GM13976 (cell line): ENCODE measurements at regions not wholly inside any gene's neighbourhood (a gene's known extent, or its start where the extent isn't known, plus 50 kb on each side); places are given as distances from the start of the nearest gene placed in this dataset.

Experiments
- DNase-seq: peaks from one replicate; pipeline ENCODE4 v3.0.0; 2012; ENCODE audit warnings: low spot score
- CTCF ChIP-seq: IDR thresholded peaks from 2 replicates; pipeline ENCODE4 v1.5.1; 2012; ENCODE audit warnings: borderline replicate concordance, mild to moderate bottlenecking; ENCODE audit not compliant: insufficient read depth; ENCODE audit errors: extremely low read depth, missing control alignments, control extremely low read depth
- in situ Hi-C: fragments of 300-500 bp; cut with MboI; formaldehyde crosslinking; loops from one replicate; pipeline ENCODE4 v1.12.0; 2022; ENCODE audit warnings: low sequenced_read_pairs, mixed read lengths, inconsistent platforms; ENCODE audit not compliant: unreplicated experiment

DNA sequence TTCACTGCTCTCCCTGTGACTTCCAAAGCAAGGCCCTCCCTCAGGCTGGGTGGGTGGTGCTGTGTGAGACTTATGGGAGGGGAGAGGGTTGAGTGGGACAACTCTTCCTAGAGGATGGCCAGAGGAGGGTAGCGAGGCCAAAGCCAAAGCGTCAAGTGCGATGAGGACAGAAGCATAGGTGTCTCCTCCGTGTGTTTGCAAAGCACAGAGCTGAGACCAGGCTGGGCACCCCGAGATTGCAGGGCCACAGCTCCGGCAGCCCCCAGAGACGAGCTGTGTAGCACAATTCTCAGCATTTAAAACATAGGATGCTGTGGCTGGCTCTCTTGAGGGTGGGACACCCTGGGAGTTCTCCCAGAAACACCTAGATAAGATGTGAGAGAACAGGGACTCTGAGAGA is 1374.5 kb downstream of the BRD1 start:
- no peak for TF ChIP-seq CTCF
- no peak for DNase-seq
- in situ Hi-C loops, result no loop called here

- no peak for TF ChIP-seq CTCF
- DNase-seq, result no peak
- in situ Hi-C loops, result no loop called here
Observed at GRCh38 chr22:48452766-48453165, 1374.9 kb downstream of the BRD1 start.

GRCh38 chr22:48451891-48452290 is 1375.8 kb downstream of the BRD1 start:
- TF ChIP-seq CTCF, result no peak
- in situ Hi-C loops, result no loop called here
- DNase-seq, result no peak

DNA sequence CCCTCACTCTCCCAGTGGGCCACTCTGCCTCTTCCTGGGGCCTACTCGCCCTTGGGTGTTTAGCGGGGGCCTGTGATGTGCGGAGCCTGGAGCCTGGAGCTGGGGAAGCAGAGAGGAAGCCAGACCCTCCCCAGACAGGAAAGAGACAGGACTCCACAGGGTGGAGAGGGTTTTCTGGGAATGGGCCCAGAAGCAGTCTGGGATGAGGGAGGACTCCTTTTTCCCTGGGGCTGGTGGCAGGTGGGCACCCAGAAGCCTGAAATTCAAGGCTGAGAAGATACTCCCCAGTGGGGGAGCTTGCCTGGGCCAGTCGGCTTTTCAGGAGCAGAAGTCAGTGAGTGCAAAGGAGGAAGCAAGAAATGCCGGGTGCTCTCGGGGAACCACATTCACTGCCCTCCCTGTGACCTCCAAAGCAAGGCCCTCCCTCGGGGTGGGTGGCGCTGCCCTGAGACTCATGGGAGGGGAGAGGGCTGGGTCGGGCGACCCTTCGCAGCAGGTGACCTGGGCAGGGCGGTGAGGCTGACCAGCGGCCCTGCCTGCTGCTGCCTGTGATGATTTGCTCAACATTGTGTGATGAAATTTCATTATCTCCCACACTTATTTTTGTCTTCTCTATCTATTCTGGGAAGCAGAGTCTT is 1377.4 kb downstream of the BRD1 start:
- no peak for TF ChIP-seq CTCF
- no peak for DNase-seq
- in situ Hi-C loops, result no loop called here

DNA sequence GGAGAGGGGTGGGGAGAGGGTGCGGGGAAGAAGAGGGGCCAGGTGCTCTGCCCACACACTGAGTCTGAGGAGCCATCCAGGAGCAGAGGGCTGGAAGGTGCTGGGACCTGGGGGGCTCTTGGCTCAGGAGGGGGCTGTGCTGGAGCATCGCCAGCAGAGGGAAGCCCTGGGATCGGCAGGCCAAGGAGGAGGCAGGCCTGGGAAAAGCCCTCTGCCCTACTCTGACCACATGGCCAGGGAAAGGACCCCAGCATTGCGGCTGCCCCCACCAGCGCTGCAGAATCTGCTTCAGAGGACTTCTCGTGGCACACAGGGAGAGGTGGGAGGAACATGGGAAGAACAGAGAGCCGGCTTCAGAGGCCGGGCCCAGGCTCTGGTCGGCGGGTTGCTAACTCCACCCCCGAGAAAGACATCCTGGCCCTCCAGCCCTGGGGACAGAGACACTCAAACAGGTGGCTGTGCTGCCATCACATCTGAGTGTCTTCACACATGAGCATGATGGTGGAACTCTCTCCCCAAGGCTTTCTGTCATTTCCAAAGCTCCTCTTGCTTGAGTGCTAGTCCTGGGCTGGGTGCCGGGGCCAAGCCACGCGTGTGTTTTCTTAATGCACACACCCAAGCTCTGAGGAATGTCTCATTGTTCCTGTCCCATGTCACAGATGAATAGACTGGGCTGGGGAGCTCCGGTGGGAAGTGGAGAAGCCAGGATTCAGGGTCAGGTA is 1378.0 kb downstream of the BRD1 start:
- DNase-seq, result no peak
- TF ChIP-seq CTCF, result no peak
- in situ Hi-C loops, result no loop called here

DNA sequence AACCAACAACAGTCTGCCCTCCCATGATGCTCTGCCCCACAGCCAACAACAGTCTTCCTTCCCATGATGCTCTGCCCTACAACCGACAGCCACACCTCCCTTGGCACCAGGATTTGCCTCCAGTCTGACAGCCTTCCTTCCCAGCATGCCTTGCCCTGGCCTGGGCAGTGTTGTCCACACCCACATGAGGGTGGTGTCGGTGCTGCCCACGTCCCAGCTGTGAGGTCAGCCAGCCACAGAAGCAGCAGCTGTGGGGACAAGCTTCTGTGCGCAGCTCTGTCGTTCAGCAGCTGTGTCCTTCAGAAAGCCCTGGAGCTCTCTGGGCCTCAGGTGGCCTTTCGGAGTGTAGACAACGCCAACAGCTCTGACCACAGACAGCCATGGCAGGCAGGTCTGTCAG is 1378.9 kb downstream of the BRD1 start:
- TF ChIP-seq CTCF, result no peak
- in situ Hi-C loops, result no loop called here
- no peak for DNase-seq
